Trophoblast cell (in vitro differentiated cells and primary cell): ENCODE measurements at regions not wholly inside any gene's neighbourhood (a gene's known extent, or its start where the extent isn't known, plus 50 kb on each side); places are given as distances from the start of the nearest gene placed in this dataset.

Experiments used
- DNase-seq, 2 donors: peaks; one replicate each; pipeline ENCODE4 v3.0.0-alpha.2; 2016
- H2AFZ ChIP-seq: 2 replicates; pipeline ENCODE4 v1.6.1; 2013; ENCODE audit warnings: low read length, moderate library complexity, mild to moderate bottlenecking; ENCODE audit not compliant: insufficient read depth, poor library complexity
- H2AK5ac ChIP-seq: 2 replicates; pipeline ENCODE4 v1.6.1; 2013; ENCODE audit warnings: mild to moderate bottlenecking, low read length
- H2BK120ac ChIP-seq: 2 replicates; pipeline ENCODE4 v1.6.1; 2013; ENCODE audit warnings: low read length, mild to moderate bottlenecking, moderate library complexity; ENCODE audit not compliant: insufficient read depth, poor library complexity
- H2BK12ac ChIP-seq: 2 replicates; pipeline ENCODE4 v1.6.1; 2013; ENCODE audit warnings: mild to moderate bottlenecking, low read length, moderate library complexity
- H2BK5ac ChIP-seq: 2 replicates; pipeline ENCODE4 v1.6.1; 2013; ENCODE audit warnings: low read length, low read depth, moderate library complexity, mild to moderate bottlenecking; ENCODE audit not compliant: poor library complexity
- H3K14ac ChIP-seq: 2 replicates; pipeline ENCODE4 v1.6.1; 2013; ENCODE audit warnings: mild to moderate bottlenecking, low read length
- H3K18ac ChIP-seq: 2 replicates; pipeline ENCODE4 v1.6.1; 2013; ENCODE audit warnings: mild to moderate bottlenecking, low read length
- H3K23ac ChIP-seq: 2 replicates; pipeline ENCODE4 v1.6.1; 2013; ENCODE audit warnings: low read length
- H3K27ac ChIP-seq: 2 replicates; pipeline ENCODE4 v1.5.1; 2013; ENCODE audit warnings: low read depth, mild to moderate bottlenecking, inconsistent platforms, low read length, moderate library complexity
- H3K27me3 ChIP-seq: 2 replicates; pipeline ENCODE4 v1.6.1; 2013; ENCODE audit warnings: inconsistent platforms, mild to moderate bottlenecking, low read length, moderate library complexity; ENCODE audit not compliant: insufficient read depth
- H3K36me3 ChIP-seq, 2 experiments: 1 replicate in 1 of 2; 2 replicates in 1 of 2; pipeline ENCODE4 v1.6.1; 2013; ENCODE audit warnings: low read length in 2 of 2, mild to moderate bottlenecking in 2 of 2, moderate library complexity in 1 of 2; ENCODE audit not compliant: insufficient read depth in 2 of 2, control insufficient read depth in 1 of 2
- H3K4ac ChIP-seq: 2 replicates; pipeline ENCODE4 v1.6.1; 2013; ENCODE audit warnings: low read depth, mild to moderate bottlenecking, low read length, moderate library complexity
- H3K4me1 ChIP-seq, 2 experiments: 1 replicate in 1 of 2; 2 replicates in 1 of 2; pipeline ENCODE4 v1.6.1; 2013; ENCODE audit warnings: low read length in 2 of 2, mild to moderate bottlenecking in 2 of 2, moderate library complexity in 1 of 2; ENCODE audit not compliant: insufficient read depth in 2 of 2, control insufficient read depth in 1 of 2
- H3K4me2 ChIP-seq: 2 replicates; pipeline ENCODE4 v1.6.1; 2013; ENCODE audit warnings: inconsistent platforms, mild to moderate bottlenecking, low read length, moderate library complexity
- H3K4me3 ChIP-seq: 2 replicates; pipeline ENCODE4 v1.5.1; 2013; ENCODE audit warnings: mild to moderate bottlenecking, low read depth, low read length, inconsistent platforms
- H3K79me1 ChIP-seq: one replicate; pipeline ENCODE4 v1.6.1; 2013; ENCODE audit warnings: low read length
- H3K79me2 ChIP-seq: 2 replicates; pipeline ENCODE4 v1.6.1; 2013; ENCODE audit warnings: low read length, mild to moderate bottlenecking; ENCODE audit not compliant: control insufficient read depth, insufficient read depth, poor library complexity
- H3K9ac ChIP-seq: 2 replicates; pipeline ENCODE4 v1.6.1; 2013; ENCODE audit warnings: mild to moderate bottlenecking, low read length
- H3K9me3 ChIP-seq: 2 replicates; pipeline ENCODE4 v1.6.1; 2013; ENCODE audit warnings: low read depth, mild to moderate bottlenecking, control low read depth, inconsistent platforms, low read length; ENCODE audit not compliant: insufficient read depth
- H4K12ac ChIP-seq: 2 replicates; pipeline ENCODE4 v1.6.1; 2013; ENCODE audit warnings: low read depth, mild to moderate bottlenecking, low read length, moderate library complexity
- H4K8ac ChIP-seq: 2 replicates; pipeline ENCODE4 v1.6.1; 2013; ENCODE audit warnings: low read depth, mild to moderate bottlenecking, low read length, moderate library complexity
- H4K91ac ChIP-seq: one replicate; pipeline ENCODE4 v1.6.1; 2013; ENCODE audit warnings: low read depth, mild to moderate bottlenecking, low read length, moderate library complexity
- WGBS: extraction: QIAGEN DNeasy Blood & Tissue Kit; methylation state at CpG from one replicate; pipeline ENCODE4 v1.1.7; 2013; ENCODE audit warnings: missing lambda C conversion rate; ENCODE audit not compliant: insufficient read length, insufficient coverage; ENCODE audit errors: extremely low coverage; 5-methylcytosine and 5-hydroxymethylcytosine counted together

DNA sequence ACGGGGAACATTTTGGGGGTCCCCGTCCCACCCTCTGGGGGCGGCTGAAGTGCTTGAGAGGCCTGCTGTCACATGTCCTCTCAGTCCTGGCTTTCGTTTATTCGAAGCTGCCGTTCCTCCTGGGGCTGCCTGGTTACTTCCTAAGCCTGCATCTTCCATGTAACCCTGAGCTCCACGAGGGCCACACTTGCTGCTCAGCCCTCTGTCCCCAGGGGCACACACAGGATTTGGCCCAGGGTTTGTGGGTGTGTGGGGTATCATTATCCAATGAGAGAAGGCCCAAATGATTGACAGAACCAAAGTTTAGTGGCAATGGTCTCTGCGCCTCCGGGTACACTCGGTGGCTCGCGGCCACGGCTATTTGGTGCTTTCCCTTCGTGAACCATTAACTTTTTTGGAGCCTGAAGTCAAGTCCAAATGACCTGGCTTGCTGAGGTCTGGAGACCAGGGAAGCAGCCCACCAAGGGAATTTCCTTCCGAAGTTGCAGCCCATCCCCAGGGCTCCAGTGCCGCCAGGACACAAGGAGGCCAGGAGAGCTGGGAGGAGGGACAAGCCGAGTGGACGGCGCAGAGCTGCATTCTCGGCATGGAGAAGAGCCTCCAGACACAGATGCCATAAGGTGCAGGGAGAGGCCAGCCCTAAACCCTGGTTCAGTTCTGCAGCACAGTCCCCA is 131.4 kb upstream of the FOXF1 start:
- H3K4me1 ChIP-seq: no peaks in the 10 kb centered on the region
- no peak overlapping the region for H3K4ac ChIP-seq
- H3K23ac ChIP-seq: no peak overlapping the region
- DNase-seq: no peak
- no CpG with 5 or more reads among the region's 20 CpGs for WGBS
- no peak overlapping the region for H2AK5ac ChIP-seq
- no peak overlapping the region for H4K12ac ChIP-seq
- H3K9ac ChIP-seq: no peak overlapping the region
- H3K79me2 ChIP-seq: no peaks in the 10 kb centered on the region
- no peak overlapping the region for H2AFZ ChIP-seq
- H3K27me3 ChIP-seq: no peaks in the 10 kb centered on the region
- no peak overlapping the region for H2BK120ac ChIP-seq
- no peak overlapping the region for H3K4me3 ChIP-seq
- H2BK5ac ChIP-seq: no peak overlapping the region
- no peak overlapping the region for H3K14ac ChIP-seq
- H4K91ac ChIP-seq: no peak overlapping the region
- no peak overlapping the region for H2BK12ac ChIP-seq
- H4K8ac ChIP-seq: no peak overlapping the region
- H3K9me3 ChIP-seq: peaks cover 7% of the 10 kb centered on the region
- H3K36me3 ChIP-seq: no peaks in the 10 kb centered on the region
- no peak overlapping the region for H3K27ac ChIP-seq
- H3K4me2 ChIP-seq: no peak overlapping the region
- no peaks in the 10 kb centered on the region for H3K79me1 ChIP-seq
- H3K18ac ChIP-seq: no peak overlapping the region

DNA sequence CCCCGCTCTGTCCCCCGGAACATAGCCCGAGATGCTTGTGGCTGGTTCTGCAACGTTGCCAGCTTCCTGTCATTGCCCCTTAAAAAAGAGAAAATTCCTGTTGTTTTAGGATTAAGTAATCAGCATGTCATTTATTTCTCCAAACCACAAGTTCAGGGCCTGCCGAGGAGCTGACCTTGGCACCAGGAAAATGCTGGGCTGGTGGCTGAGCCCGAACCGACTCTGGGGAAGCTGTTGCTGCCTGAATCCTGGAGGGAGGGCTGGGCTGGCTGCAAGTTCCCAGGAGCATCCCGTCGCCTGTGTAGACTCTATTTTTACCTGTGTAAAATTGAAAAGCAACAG is 130.9 kb upstream of the FOXF1 start:
- Histone ChIP-seq H3K23ac (no peak overlapping the region), H2BK12ac (no peak overlapping the region), H3K18ac (no peak overlapping the region), H3K36me3 (no peaks in the 10 kb centered on the region), H3K4me1 (no peaks in the 10 kb centered on the region), H3K4me3 (no peak overlapping the region), H3K9me3 (peaks cover 3% of the 10 kb centered on the region), H3K27me3 (no peaks in the 10 kb centered on the region), H2AK5ac (no peak overlapping the region), H3K9ac (no peak overlapping the region), H2BK120ac (no peak overlapping the region), H3K79me1 (no peaks in the 10 kb centered on the region), H2AFZ (no peak overlapping the region), H3K4ac (no peak overlapping the region), H3K79me2 (no peaks in the 10 kb centered on the region), H4K8ac (no peak overlapping the region), H3K27ac (no peak overlapping the region), H3K4me2 (no peak overlapping the region), H2BK5ac (no peak overlapping the region), H4K12ac (no peak overlapping the region), H3K14ac (no peak overlapping the region), H4K91ac (no peak overlapping the region)
- WGBS: no CpG with 5 or more reads among the region's 9 CpGs
- DNase-seq: no peak

DNA sequence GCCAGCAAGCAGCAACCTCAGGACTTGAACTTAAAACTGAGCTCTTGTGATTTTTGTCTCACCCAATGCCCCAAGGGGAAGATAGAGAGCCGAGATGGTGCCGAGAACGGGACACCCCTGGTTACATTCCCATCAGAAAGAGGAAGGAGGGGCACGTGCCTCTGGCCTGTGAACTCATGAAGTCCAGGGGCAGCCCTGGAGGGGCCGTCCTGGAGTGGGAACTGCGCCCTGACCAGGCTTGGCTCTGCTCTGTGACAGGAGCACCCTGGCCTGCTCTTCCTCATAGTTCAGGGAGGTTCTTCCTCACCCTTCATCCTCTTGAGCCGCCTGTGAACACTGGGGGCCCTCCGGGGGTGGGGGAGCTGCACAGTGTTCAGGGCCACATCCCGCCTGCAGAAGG is 130.3 kb upstream of the FOXF1 start:
- H3K9ac ChIP-seq: no peak overlapping the region
- peaks cover 3% of the 10 kb centered on the region for H3K9me3 ChIP-seq
- H3K4me2 ChIP-seq: no peak overlapping the region
- no peak overlapping the region for H3K14ac ChIP-seq
- no peak overlapping the region for H3K23ac ChIP-seq
- H2BK120ac ChIP-seq: no peak overlapping the region
- no peak overlapping the region for H3K4me3 ChIP-seq
- H4K12ac ChIP-seq: no peak overlapping the region
- no peak overlapping the region for H3K27ac ChIP-seq
- no peak overlapping the region for H2BK12ac ChIP-seq
- no peak overlapping the region for H3K4ac ChIP-seq
- no peak overlapping the region for H4K91ac ChIP-seq
- WGBS: no CpG with 5 or more reads among the region's 9 CpGs
- no peak overlapping the region for H2AK5ac ChIP-seq
- no peaks in the 10 kb centered on the region for H3K79me2 ChIP-seq
- DNase-seq: no peak
- H4K8ac ChIP-seq: no peak overlapping the region
- no peak overlapping the region for H2BK5ac ChIP-seq
- H3K27me3 ChIP-seq: no peaks in the 10 kb centered on the region
- no peaks in the 10 kb centered on the region for H3K36me3 ChIP-seq
- no peaks in the 10 kb centered on the region for H3K4me1 ChIP-seq
- no peak overlapping the region for H3K18ac ChIP-seq
- H2AFZ ChIP-seq: no peak overlapping the region
- H3K79me1 ChIP-seq: no peaks in the 10 kb centered on the region

DNA sequence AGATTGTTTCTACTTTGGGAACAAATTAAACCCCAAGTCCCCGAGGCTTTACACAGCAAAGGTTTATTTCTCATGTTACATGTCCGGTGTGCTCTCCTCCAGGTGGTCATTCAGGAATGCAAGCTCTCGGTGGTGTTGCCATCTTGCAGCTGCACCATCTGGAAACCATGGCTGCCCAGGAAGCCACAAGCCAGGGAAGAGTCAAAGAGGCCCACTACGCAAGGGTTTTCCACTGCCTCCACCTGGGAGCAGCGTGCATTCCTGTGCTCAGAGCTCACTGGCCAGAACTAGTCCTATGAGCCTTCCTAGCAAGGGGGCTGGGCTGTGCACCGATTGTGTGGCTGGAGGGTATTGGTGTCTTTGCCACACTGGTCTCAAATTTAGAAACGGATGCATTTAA is 128.8 kb upstream of the FOXF1 start:
- Histone ChIP-seq H4K91ac (no peak overlapping the region), H2BK12ac (no peak overlapping the region), H3K14ac (no peak overlapping the region), H2BK120ac (no peak overlapping the region), H4K8ac (no peak overlapping the region), H3K9ac (no peak overlapping the region), H3K79me1 (no peaks in the 10 kb centered on the region), H3K4me2 (no peak overlapping the region), H3K18ac (no peak overlapping the region), H3K4me1 (no peaks in the 10 kb centered on the region), H3K9me3 (peaks cover 3% of the 10 kb centered on the region), H4K12ac (no peak overlapping the region), H2AFZ (no peak overlapping the region), H3K4ac (no peak overlapping the region), H3K27me3 (no peaks in the 10 kb centered on the region), H2BK5ac (no peak overlapping the region), H3K36me3 (no peaks in the 10 kb centered on the region), H2AK5ac (no peak overlapping the region), H3K23ac (no peak overlapping the region), H3K27ac (no peak overlapping the region), H3K4me3 (no peak overlapping the region), H3K79me2 (no peaks in the 10 kb centered on the region)
- no peak for DNase-seq
- no CpG with 5 or more reads among the region's 7 CpGs for WGBS
